ENCODE measurements at regions not wholly inside any gene's neighbourhood (a gene's known extent, or its start where the extent isn't known, plus 50 kb on each side); places are given as distances from the start of the nearest gene placed in this dataset.
"Not testable (repeated sequence)": the region's sequence is repeated elsewhere in the genome, so short reads cannot be mapped to it uniquely, and the experiment has no call there.

DNA sequence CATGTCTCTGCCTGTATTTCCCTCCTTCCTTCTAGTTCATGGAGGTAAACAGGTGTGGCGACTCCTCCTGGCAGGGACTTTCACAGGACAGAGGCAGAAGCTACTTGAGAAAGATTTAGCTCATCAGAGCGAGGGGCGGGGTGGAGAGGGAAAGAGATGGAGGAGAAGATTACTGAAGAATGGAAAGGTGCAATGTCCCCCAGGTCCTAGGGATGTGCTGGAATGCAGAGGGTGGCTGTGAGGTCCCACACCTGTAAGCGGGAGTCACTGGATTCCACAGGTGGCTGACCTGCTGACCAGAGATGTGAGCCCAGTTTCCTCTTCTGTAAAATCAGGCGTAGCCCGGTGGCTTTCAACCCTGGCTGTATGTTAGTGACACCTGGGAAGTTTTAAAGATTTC is 199.2 kb upstream of the SULF2 start (continued):
- TF ChIP-seq AFF4 (CRISPR knock-in tag; IDR thresholded peaks at IDR 0.05; ENCODE audit: borderline replicate concordance): no peak
- TF ChIP-seq GRHL2 (CRISPR knock-in tag; IDR thresholded peaks at IDR 0.05; ENCODE audit: insufficient replicate concordance, severe bottlenecking): no peak
- no peak for TF ChIP-seq EMX1 (CRISPR knock-in tag; IDR thresholded peaks at IDR 0.05)
- no peak for TF ChIP-seq GTF2I (CRISPR knock-in tag; conservative IDR thresholded peaks at IDR 0.05)
- no peak for TF ChIP-seq IRF2 (CRISPR knock-in tag; IDR thresholded peaks at IDR 0.05; ENCODE audit: borderline replicate concordance, low read depth)
- no peak for TF ChIP-seq ZNF138 (CRISPR knock-in tag; conservative IDR thresholded peaks at IDR 0.05)
- no peak for TF ChIP-seq NR2C2 (CRISPR knock-in tag; IDR thresholded peaks at IDR 0.05)

GRCh38 chr20:47983642-47984041 is 198.4 kb upstream of the SULF2 start:
- H3K27ac Mint-ChIP-seq; H3K27me3 Mint-ChIP-seq (ENCODE audit: low read depth); DNase-seq (ENCODE audit: low spot score); CTCF ChIA-PET; H3K36me3 Mint-ChIP-seq; ATAC-seq; H3K4me3 Mint-ChIP-seq; POLR2A ChIA-PET: not testable (repeated sequence)
- Mint-ChIP-seq H3K4me1 (peaks cover 12% of the 10 kb centered on the region), H3K9me3 (peaks cover 19% of the 10 kb centered on the region)

DNA sequence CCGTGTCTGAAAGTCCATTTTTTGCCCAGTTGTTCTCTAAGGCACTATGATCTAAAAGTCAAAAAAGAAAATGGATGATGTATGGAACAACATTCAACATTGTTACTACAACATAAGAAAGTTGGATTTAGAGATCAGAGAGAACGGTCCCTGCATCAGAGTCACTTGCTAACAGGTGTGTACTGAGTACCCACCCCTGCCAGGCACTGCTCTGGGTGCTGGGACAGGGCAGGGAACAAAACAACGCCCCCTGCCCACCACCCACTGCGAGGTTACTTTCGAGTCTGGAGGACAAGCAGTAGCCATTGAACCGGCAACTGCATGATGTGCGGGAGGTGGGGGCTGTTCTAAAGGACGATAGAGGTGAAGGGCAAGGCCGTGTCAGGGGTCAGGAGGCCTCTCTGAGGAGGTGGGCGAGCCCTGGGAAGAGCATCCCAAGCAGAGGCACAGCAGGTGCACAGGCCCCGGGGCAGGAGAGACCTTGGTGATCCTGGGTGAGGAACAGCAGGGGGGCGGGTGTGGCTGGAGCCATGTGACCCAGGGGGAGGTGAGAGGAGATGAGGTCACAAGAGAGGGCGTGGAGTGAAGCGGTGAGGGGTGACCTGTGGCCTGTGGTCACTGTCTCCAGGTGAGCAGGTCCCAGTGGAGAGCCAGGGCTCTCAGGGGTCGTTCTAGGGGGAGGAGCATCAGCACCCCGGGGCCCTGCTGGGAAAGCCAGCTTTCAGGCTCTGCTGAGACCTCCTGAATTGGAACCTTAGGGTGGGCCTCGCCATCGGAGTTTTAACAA is 197.5 kb upstream of the SULF2 start:
- H3K4me1 Mint-ChIP-seq: peaks cover 13% of the 10 kb centered on the region
- DNase-seq (ENCODE audit: low spot score) (no peak), ATAC-seq (no peak)
- no peaks in the 10 kb centered on the region for H3K36me3 Mint-ChIP-seq
- POLR2A ChIA-PET: no interaction called here
- CTCF ChIA-PET: interaction anchor here (0.6 kb wide), 1 partner anchor 14 kb away, joined by 3 read pairs; no protein-coding TSS in a partner anchor
- H3K27me3 Mint-ChIP-seq (ENCODE audit: low read depth): no peaks in the 10 kb centered on the region
- no peak overlapping the region for H3K4me3 Mint-ChIP-seq
- TF ChIP-seq, protein P1, sequence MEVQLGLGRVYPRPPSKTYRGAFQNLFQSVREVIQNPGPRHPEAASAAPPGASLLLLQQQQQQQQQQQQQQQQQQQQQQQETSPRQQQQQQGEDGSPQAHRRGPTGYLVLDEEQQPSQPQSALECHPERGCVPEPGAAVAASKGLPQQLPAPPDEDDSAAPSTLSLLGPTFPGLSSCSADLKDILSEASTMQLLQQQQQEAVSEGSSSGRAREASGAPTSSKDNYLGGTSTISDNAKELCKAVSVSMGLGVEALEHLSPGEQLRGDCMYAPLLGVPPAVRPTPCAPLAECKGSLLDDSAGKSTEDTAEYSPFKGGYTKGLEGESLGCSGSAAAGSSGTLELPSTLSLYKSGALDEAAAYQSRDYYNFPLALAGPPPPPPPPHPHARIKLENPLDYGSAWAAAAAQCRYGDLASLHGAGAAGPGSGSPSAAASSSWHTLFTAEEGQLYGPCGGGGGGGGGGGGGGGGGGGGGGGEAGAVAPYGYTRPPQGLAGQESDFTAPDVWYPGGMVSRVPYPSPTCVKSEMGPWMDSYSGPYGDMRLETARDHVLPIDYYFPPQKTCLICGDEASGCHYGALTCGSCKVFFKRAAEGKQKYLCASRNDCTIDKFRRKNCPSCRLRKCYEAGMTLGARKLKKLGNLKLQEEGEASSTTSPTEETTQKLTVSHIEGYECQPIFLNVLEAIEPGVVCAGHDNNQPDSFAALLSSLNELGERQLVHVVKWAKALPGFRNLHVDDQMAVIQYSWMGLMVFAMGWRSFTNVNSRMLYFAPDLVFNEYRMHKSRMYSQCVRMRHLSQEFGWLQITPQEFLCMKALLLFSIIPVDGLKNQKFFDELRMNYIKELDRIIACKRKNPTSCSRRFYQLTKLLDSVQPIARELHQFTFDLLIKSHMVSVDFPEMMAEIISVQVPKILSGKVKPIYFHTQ (CRISPR knock-in tag; IDR thresholded peaks at IDR 0.05): no peak
- TF ChIP-seq E2F1 (CRISPR knock-in tag; IDR thresholded peaks at IDR 0.05) (no peak), NR1H2 (CRISPR knock-in tag; IDR thresholded peaks at IDR 0.05) (no peak), JUN (CRISPR knock-in tag; IDR thresholded peaks at IDR 0.05) (no peak), CREB1 (CRISPR knock-in tag; IDR thresholded peaks at IDR 0.05) (no peak), IRF2 (CRISPR knock-in tag; IDR thresholded peaks at IDR 0.05; ENCODE audit: borderline replicate concordance, low read depth) (no peak), SMAD4 (CRISPR knock-in tag; IDR thresholded peaks at IDR 0.05) (no peak), NR3C1 (CRISPR knock-in tag; conservative IDR thresholded peaks at IDR 0.05; ENCODE audit: low read depth) (no peak)
- TF ChIP-seq, protein P2, sequence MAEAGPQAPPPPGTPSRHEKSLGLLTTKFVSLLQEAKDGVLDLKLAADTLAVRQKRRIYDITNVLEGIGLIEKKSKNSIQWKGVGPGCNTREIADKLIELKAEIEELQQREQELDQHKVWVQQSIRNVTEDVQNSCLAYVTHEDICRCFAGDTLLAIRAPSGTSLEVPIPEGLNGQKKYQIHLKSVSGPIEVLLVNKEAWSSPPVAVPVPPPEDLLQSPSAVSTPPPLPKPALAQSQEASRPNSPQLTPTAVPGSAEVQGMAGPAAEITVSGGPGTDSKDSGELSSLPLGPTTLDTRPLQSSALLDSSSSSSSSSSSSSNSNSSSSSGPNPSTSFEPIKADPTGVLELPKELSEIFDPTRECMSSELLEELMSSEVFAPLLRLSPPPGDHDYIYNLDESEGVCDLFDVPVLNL (CRISPR knock-in tag; IDR thresholded peaks at IDR 0.05; ENCODE audit: borderline replicate concordance, low read depth): no peak
- H3K27ac Mint-ChIP-seq: no peak overlapping the region
- peaks cover 19% of the 10 kb centered on the region for H3K9me3 Mint-ChIP-seq
